ENCODE measurements at regions not wholly inside any gene's neighbourhood (a gene's known extent, or its start where the extent isn't known, plus 50 kb on each side); places are given as distances from the start of the nearest gene placed in this dataset.

- TF ChIP-seq CTCF (IDR thresholded peaks at IDR 0.05): no peak
- no peak for ATAC-seq
- Histone ChIP-seq H3K4me1 (ENCODE audit: low read depth) (no peaks in the 10 kb centered on the region), H3K9me3 (no peaks in the 10 kb centered on the region), H3K36me3 (ENCODE audit: low read depth) (no peaks in the 10 kb centered on the region), H3K4me3 (no peak overlapping the region)
- DNase-seq: no peak
- intact Hi-C loops (cut with DNase I, micrococcal nuclease): no loop called here
Observed at GRCh38 chr13:40446365-40446764, 220.1 kb downstream of the FOXO1 start.

GRCh38 chr13:40447857-40448256, 218.6 kb downstream of the FOXO1 start:
- Histone ChIP-seq H3K36me3 (ENCODE audit: low read depth) (no peaks in the 10 kb centered on the region), H3K4me3 (no peak overlapping the region), H3K4me1 (ENCODE audit: low read depth) (no peaks in the 10 kb centered on the region), H3K9me3 (no peaks in the 10 kb centered on the region)
- no peak for TF ChIP-seq CTCF (IDR thresholded peaks at IDR 0.05)
- no peak for DNase-seq
- intact Hi-C loops (cut with DNase I, micrococcal nuclease): no loop called here
- no peak for ATAC-seq

GRCh38 chr13:40452038-40452666, 214.3 kb downstream of the FOXO1 start:
- DNase-seq (no peak), ATAC-seq (peak; percentile 45)
- no peaks in the 10 kb centered on the region for H3K36me3 ChIP-seq (ENCODE audit: low read depth)
- intact Hi-C loops (cut with DNase I, micrococcal nuclease): no loop called here
- H3K4me1 ChIP-seq (ENCODE audit: low read depth): no peaks in the 10 kb centered on the region
- TF ChIP-seq CTCF (IDR thresholded peaks at IDR 0.05): no peak
- no peak overlapping the region for H3K4me3 ChIP-seq
- no peaks in the 10 kb centered on the region for H3K9me3 ChIP-seq

- Histone ChIP-seq H3K36me3 (ENCODE audit: low read depth) (no peaks in the 10 kb centered on the region), H3K9me3 (no peaks in the 10 kb centered on the region), H3K4me3 (no peak overlapping the region), H3K4me1 (ENCODE audit: low read depth) (no peaks in the 10 kb centered on the region)
- TF ChIP-seq CTCF (IDR thresholded peaks at IDR 0.05): no peak
- DNase-seq (no peak), ATAC-seq (peak; percentile 10)
- intact Hi-C loops (cut with DNase I, micrococcal nuclease): no loop called here
Observed at GRCh38 chr13:40452741-40453334, 213.6 kb downstream of the FOXO1 start.

- Histone ChIP-seq H3K4me1 (ENCODE audit: low read depth) (no peaks in the 10 kb centered on the region), H3K9me3 (no peaks in the 10 kb centered on the region), H3K36me3 (ENCODE audit: low read depth) (no peaks in the 10 kb centered on the region), H3K4me3 (no peak overlapping the region)
- DNase-seq (no peak), ATAC-seq (peak; percentile 39)
- intact Hi-C loops (cut with DNase I, micrococcal nuclease): no loop called here
- TF ChIP-seq CTCF (IDR thresholded peaks at IDR 0.05): no peak
Observed at GRCh38 chr13:40453351-40454021, 213.0 kb downstream of the FOXO1 start.

Data from mucosa of descending colon (tissue), 3 donors.